ENCODE measurements at regions not wholly inside any gene's neighbourhood (a gene's known extent, or its start where the extent isn't known, plus 50 kb on each side); places are given as distances from the start of the nearest gene placed in this dataset.

- no peak for TF ChIP-seq CTCF (IDR thresholded peaks at IDR 0.05; ENCODE audit: unreplicated experiment)
- Mint-ChIP-seq H3K9me3 (ENCODE audit: unreplicated experiment) (no peaks in the 10 kb centered on the region), H3K4me3 (ENCODE audit: unreplicated experiment) (no peak overlapping the region), H3K4me1 (ENCODE audit: unreplicated experiment) (peaks cover 12% of the 10 kb centered on the region), H3K36me3 (ENCODE audit: low read depth, unreplicated experiment) (no peaks in the 10 kb centered on the region), H3K27me3 (ENCODE audit: unreplicated experiment) (no peaks in the 10 kb centered on the region), H3K27ac (ENCODE audit: unreplicated experiment) (no peak overlapping the region)
- no peak for DNase-seq (ENCODE audit: low spot score)
These were observed 57.3 kb upstream of the SPRED1 start for GRCh38 chr15:38195191-38195901.

- no peaks in the 10 kb centered on the region for H3K27me3 Mint-ChIP-seq (ENCODE audit: unreplicated experiment)
- no peaks in the 10 kb centered on the region for H3K36me3 Mint-ChIP-seq (ENCODE audit: low read depth, unreplicated experiment)
- H3K9me3 Mint-ChIP-seq (ENCODE audit: unreplicated experiment) = no peaks in the 10 kb centered on the region
- H3K4me1 Mint-ChIP-seq (ENCODE audit: unreplicated experiment) = peaks cover 12% of the 10 kb centered on the region
- TF ChIP-seq CTCF (IDR thresholded peaks at IDR 0.05; ENCODE audit: unreplicated experiment) = no peak
- no peak for DNase-seq (ENCODE audit: low spot score)
- no peak overlapping the region for H3K4me3 Mint-ChIP-seq (ENCODE audit: unreplicated experiment)
- no peak overlapping the region for H3K27ac Mint-ChIP-seq (ENCODE audit: unreplicated experiment)
These were observed 56.6 kb upstream of the SPRED1 start for GRCh38 chr15:38196076-38196475.

GRCh38 chr15:38197553-38197952, 55.1 kb upstream of the SPRED1 start:
- H3K9me3 Mint-ChIP-seq (ENCODE audit: unreplicated experiment) = no peaks in the 10 kb centered on the region
- H3K27ac Mint-ChIP-seq (ENCODE audit: unreplicated experiment) = no peak overlapping the region
- H3K4me1 Mint-ChIP-seq (ENCODE audit: unreplicated experiment) = peaks cover 12% of the 10 kb centered on the region

GRCh38 chr15:38201714-38202113, 50.9 kb upstream of the SPRED1 start:
- H3K36me3 Mint-ChIP-seq (ENCODE audit: low read depth, unreplicated experiment) = no peaks in the 10 kb centered on the region
- no peaks in the 10 kb centered on the region for H3K9me3 Mint-ChIP-seq (ENCODE audit: unreplicated experiment)
- H3K4me3 Mint-ChIP-seq (ENCODE audit: unreplicated experiment) = no peak overlapping the region
- TF ChIP-seq CTCF (IDR thresholded peaks at IDR 0.05; ENCODE audit: unreplicated experiment) = no peak
- H3K27ac Mint-ChIP-seq (ENCODE audit: unreplicated experiment) = no peak overlapping the region
- H3K27me3 Mint-ChIP-seq (ENCODE audit: unreplicated experiment) = peaks cover 4% of the 10 kb centered on the region
- no peak for DNase-seq (ENCODE audit: low spot score)
- peaks cover 20% of the 10 kb centered on the region for H3K4me1 Mint-ChIP-seq (ENCODE audit: unreplicated experiment)

More at GRCh38 chr15:38197553-38197952, 55.1 kb upstream of the SPRED1 start:
- no peak for TF ChIP-seq CTCF (IDR thresholded peaks at IDR 0.05; ENCODE audit: unreplicated experiment)
- DNase-seq (ENCODE audit: low spot score) = no peak
- Mint-ChIP-seq H3K36me3 (ENCODE audit: low read depth, unreplicated experiment) (no peaks in the 10 kb centered on the region), H3K27me3 (ENCODE audit: unreplicated experiment) (peaks cover 2% of the 10 kb centered on the region), H3K4me3 (ENCODE audit: unreplicated experiment) (no peak overlapping the region)

GRCh38 chr15:38202361-38202760, 50.3 kb upstream of the SPRED1 start:
- Mint-ChIP-seq H3K4me1 (ENCODE audit: unreplicated experiment) (peaks cover 21% of the 10 kb centered on the region), H3K27ac (ENCODE audit: unreplicated experiment) (no peak overlapping the region), H3K36me3 (ENCODE audit: low read depth, unreplicated experiment) (no peaks in the 10 kb centered on the region), H3K9me3 (ENCODE audit: unreplicated experiment) (no peaks in the 10 kb centered on the region), H3K4me3 (ENCODE audit: unreplicated experiment) (no peak overlapping the region), H3K27me3 (ENCODE audit: unreplicated experiment) (peaks cover 4% of the 10 kb centered on the region)
- TF ChIP-seq CTCF (IDR thresholded peaks at IDR 0.05; ENCODE audit: unreplicated experiment) = no peak
- DNase-seq (ENCODE audit: low spot score) = no peak
